ENCODE measurements at regions not wholly inside any gene's neighbourhood (a gene's known extent, or its start where the extent isn't known, plus 50 kb on each side); places are given as distances from the start of the nearest gene placed in this dataset.

DNA sequence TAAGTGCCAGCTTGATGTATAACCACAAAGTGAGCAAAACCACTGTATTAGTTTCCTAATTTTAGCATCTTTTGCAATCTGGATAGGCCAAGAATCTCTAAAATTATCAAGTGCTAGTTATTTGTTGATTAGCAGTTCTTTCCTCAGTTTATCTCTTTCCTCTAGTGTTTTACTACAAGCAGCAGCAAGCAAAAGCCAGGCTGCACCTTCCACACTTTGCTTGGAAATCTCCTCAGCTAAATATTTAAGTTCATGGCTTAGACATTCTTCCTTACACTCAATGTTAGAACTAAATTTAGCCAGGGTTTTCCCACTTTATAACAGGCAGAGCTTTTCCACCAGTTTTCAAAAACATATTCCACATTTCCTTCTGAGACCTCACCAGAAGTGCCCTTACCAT, 85.7 kb upstream of the BMPER start:
- TF ChIP-seq, protein P1, sequence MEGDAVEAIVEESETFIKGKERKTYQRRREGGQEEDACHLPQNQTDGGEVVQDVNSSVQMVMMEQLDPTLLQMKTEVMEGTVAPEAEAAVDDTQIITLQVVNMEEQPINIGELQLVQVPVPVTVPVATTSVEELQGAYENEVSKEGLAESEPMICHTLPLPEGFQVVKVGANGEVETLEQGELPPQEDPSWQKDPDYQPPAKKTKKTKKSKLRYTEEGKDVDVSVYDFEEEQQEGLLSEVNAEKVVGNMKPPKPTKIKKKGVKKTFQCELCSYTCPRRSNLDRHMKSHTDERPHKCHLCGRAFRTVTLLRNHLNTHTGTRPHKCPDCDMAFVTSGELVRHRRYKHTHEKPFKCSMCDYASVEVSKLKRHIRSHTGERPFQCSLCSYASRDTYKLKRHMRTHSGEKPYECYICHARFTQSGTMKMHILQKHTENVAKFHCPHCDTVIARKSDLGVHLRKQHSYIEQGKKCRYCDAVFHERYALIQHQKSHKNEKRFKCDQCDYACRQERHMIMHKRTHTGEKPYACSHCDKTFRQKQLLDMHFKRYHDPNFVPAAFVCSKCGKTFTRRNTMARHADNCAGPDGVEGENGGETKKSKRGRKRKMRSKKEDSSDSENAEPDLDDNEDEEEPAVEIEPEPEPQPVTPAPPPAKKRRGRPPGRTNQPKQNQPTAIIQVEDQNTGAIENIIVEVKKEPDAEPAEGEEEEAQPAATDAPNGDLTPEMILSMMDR (IDR thresholded peaks at IDR 0.05 in 2 of 3, conservative IDR thresholded peaks at IDR 0.05 in 1 of 3; ENCODE audit: borderline replicate concordance in 1 of 3, insufficient read depth in 1 of 3, low read depth in 2 of 3, low read length in 2 of 3): no peak
- TF ChIP-seq EZH2 (IDR thresholded peaks at IDR 0.05) (no peak), POLR2A (IDR thresholded peaks at IDR 0.05; ENCODE audit: borderline replicate concordance, extremely low read depth, insufficient read depth, insufficient read length) (no peak), EZH2phosphoT487 (IDR thresholded peaks at IDR 0.05; ENCODE audit: borderline replicate concordance) (no peak), RAD21 (IDR thresholded peaks at IDR 0.05; ENCODE audit: low read depth) (no peak), POLR2AphosphoS5 (IDR thresholded peaks at IDR 0.05; ENCODE audit: low read depth, low read length) (no peak), CEBPB (IDR thresholded peaks at IDR 0.05; ENCODE audit: low read depth) (no peak)
- TF ChIP-seq, protein P2, sequence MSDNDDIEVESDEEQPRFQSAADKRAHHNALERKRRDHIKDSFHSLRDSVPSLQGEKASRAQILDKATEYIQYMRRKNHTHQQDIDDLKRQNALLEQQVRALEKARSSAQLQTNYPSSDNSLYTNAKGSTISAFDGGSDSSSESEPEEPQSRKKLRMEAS (IDR thresholded peaks at IDR 0.05): no peak
- TF ChIP-seq, protein P3, sequence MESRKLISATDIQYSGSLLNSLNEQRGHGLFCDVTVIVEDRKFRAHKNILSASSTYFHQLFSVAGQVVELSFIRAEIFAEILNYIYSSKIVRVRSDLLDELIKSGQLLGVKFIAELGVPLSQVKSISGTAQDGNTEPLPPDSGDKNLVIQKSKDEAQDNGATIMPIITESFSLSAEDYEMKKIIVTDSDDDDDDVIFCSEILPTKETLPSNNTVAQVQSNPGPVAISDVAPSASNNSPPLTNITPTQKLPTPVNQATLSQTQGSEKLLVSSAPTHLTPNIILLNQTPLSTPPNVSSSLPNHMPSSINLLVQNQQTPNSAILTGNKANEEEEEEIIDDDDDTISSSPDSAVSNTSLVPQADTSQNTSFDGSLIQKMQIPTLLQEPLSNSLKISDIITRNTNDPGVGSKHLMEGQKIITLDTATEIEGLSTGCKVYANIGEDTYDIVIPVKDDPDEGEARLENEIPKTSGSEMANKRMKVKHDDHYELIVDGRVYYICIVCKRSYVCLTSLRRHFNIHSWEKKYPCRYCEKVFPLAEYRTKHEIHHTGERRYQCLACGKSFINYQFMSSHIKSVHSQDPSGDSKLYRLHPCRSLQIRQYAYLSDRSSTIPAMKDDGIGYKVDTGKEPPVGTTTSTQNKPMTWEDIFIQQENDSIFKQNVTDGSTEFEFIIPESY (IDR thresholded peaks at IDR 0.05; ENCODE audit: extremely low read depth, insufficient replicate concordance, low read length): no peak
- TF ChIP-seq, protein P4, sequence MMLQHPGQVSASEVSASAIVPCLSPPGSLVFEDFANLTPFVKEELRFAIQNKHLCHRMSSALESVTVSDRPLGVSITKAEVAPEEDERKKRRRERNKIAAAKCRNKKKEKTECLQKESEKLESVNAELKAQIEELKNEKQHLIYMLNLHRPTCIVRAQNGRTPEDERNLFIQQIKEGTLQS (IDR thresholded peaks at IDR 0.05): no peak

All from HCT116 (cell line).